ENCODE measurements at regions not wholly inside any gene's neighbourhood (a gene's known extent, or its start where the extent isn't known, plus 50 kb on each side); places are given as distances from the start of the nearest gene placed in this dataset.

- H2BK5ac ChIP-seq (ENCODE audit: insufficient read length, low read length): no peak overlapping the region
Observed at GRCh38 chr10:130885021-130885655, 426.4 kb downstream of the TCERG1L start.

More at GRCh38 chr10:130885021-130885655, 426.4 kb downstream of the TCERG1L start:
- Mint-ChIP-seq H3K4me1 (no peaks in the 10 kb centered on the region; a peak in 1 of 4 replicates), H3K9me3 (no peaks in the 10 kb centered on the region), H3K36me3 (ENCODE audit: insufficient read depth in 1 of 3, low read depth in 3 of 3) (no peaks in the 10 kb centered on the region), H3K27me3 (ENCODE audit: low read depth) (peaks cover 1% of the 10 kb centered on the region; the same call in 1 of the 2 replicates), H3K4me3 (no peak overlapping the region), H3K27ac (peak overlapping the region in 2 of 3 experiments; percentile 44 to 65; a peak in 2 of 7 replicates)
- no peak overlapping the region for H2BK120ac ChIP-seq (ENCODE audit: low read depth, low read length, poor library complexity, severe bottlenecking)
- no peak overlapping the region for H3K23ac ChIP-seq (ENCODE audit: insufficient read length, low read depth, low read length)
- no peak overlapping the region for H4K5ac ChIP-seq (ENCODE audit: insufficient read length, low read depth, low read length)
- no peaks in the 10 kb centered on the region for H3K9me3 ChIP-seq (ENCODE audit: control insufficient read depth, low read depth, low read length)
- WGBS (ENCODE audit: extremely low coverage, insufficient read length, low lambda C conversion rate): no CpG with 5 or more reads among the region's 22 CpGs
- no peak overlapping the region for H4K8ac ChIP-seq (replicated peaks; ENCODE audit: insufficient read length, low read depth, low read length)
- no peak overlapping the region for H2BK20ac ChIP-seq (ENCODE audit: low read depth, low read length, poor library complexity, severe bottlenecking)
- no peak overlapping the region for H3K4me2 ChIP-seq (ENCODE audit: insufficient read depth, insufficient read length, low read length)
- no peak overlapping the region for H4K91ac ChIP-seq (ENCODE audit: insufficient read length, low read depth, low read length)
- no peak overlapping the region for H2AFZ ChIP-seq (ENCODE audit: low read length)
- H3K23me2 ChIP-seq (ENCODE audit: insufficient read length, low read depth, low read length, poor library complexity, severe bottlenecking): no peaks in the 10 kb centered on the region
- H2AK5ac ChIP-seq (ENCODE audit: insufficient read length, low read length): no peak overlapping the region
- H3K27me3 ChIP-seq (ENCODE audit: insufficient read depth, low read length): no peaks in the 10 kb centered on the region
- H3K56ac ChIP-seq (ENCODE audit: insufficient read length, low read depth, low read length): no peak overlapping the region
- H4K20me1 ChIP-seq (ENCODE audit: control insufficient read depth, insufficient read depth, insufficient read length): no peaks in the 10 kb centered on the region
- no peak for TF ChIP-seq CTCF (conservative IDR thresholded peaks at IDR 0.05)
- H3K27ac ChIP-seq (ENCODE audit: insufficient read length, low read depth, low read length): no peak overlapping the region
- peak overlapping the region; percentile 24; the same call in 1 of the 2 replicates for H3K14ac ChIP-seq (ENCODE audit: insufficient read depth, low read length)
- H3K4me1 ChIP-seq (ENCODE audit: insufficient read depth, low read length): no peaks in the 10 kb centered on the region
- no peak overlapping the region for H3K4ac ChIP-seq (ENCODE audit: low read depth, low read length)
- no peak overlapping the region for H2BK12ac ChIP-seq (ENCODE audit: insufficient read length, low read depth, low read length)
- DNase-seq: no peak
- no peak overlapping the region for H3T11ph ChIP-seq (ENCODE audit: low read length)
- no peak overlapping the region for H3K18ac ChIP-seq (ENCODE audit: insufficient read length, low read depth, low read length)
- no peaks in the 10 kb centered on the region for H3K79me1 ChIP-seq (ENCODE audit: insufficient read depth, low read depth, low read length, poor library complexity, severe bottlenecking)
- H3K79me2 ChIP-seq (ENCODE audit: insufficient read depth, low read length): no peaks in the 10 kb centered on the region
- no peak overlapping the region for H3K9ac ChIP-seq (ENCODE audit: extremely low read depth, insufficient read length, low read length)
- H2BK15ac ChIP-seq (ENCODE audit: low read depth, low read length): no peak overlapping the region

All from H9 (cell line).